MM.1S (cell line): ENCODE measurements at regions not wholly inside any gene's neighbourhood (a gene's known extent, or its start where the extent isn't known, plus 50 kb on each side); places are given as distances from the start of the nearest gene placed in this dataset.

ENCODE experiments used
- DNase-seq: peaks from one replicate; pipeline ENCODE4 v3.0.0-alpha.2; 2015
- H2AFZ ChIP-seq: fragments of 300-600 bp; sonication (generic); 2 replicates; pipeline ENCODE4 v1.6.0; 2016; ENCODE audit warnings: antibody characterized with exemption, low read length
- H3F3A ChIP-seq: fragments of 300-600 bp; sonication (generic); 2 replicates; pipeline ENCODE4 v1.6.1; 2016; ENCODE audit warnings: mild to moderate bottlenecking, antibody characterized with exemption, low read length, moderate library complexity, mixed read lengths; ENCODE audit not compliant: insufficient read depth
- H3K27ac ChIP-seq: fragments of 300-600 bp; sonication (generic); 2 replicates; pipeline ENCODE4 v1.5.1; 2016; ENCODE audit warnings: mild to moderate bottlenecking, low read length
- H3K27me3 ChIP-seq: fragments of 300-600 bp; sonication (generic); replicated peaks from 2 replicates; pipeline ENCODE4 v1.6.0; 2016; ENCODE audit warnings: low read length; ENCODE audit not compliant: insufficient read depth
- H3K36me3 ChIP-seq: fragments of 300-600 bp; sonication (generic); replicated peaks from 2 replicates; pipeline ENCODE4 v1.6.1; 2016; ENCODE audit warnings: mild to moderate bottlenecking, low read length, mixed read lengths; ENCODE audit not compliant: insufficient read depth
- H3K4me1 ChIP-seq: fragments of 300-600 bp; sonication (generic); 2 replicates; pipeline ENCODE4 v1.6.1; 2016; ENCODE audit warnings: low read length, mixed read lengths
- H3K4me2 ChIP-seq: fragments of 300-600 bp; sonication (generic); 2 replicates; pipeline ENCODE4 v1.6.0; 2016; ENCODE audit warnings: low read depth, low read length
- H3K4me3 ChIP-seq: fragments of 300-600 bp; sonication (generic); 2 replicates; pipeline ENCODE4 v1.5.1; 2016; ENCODE audit warnings: low read length, mixed read lengths
- H3K79me2 ChIP-seq: fragments of 300-600 bp; sonication (generic); 2 replicates; pipeline ENCODE4 v1.6.1; 2016; ENCODE audit warnings: mixed run types, low read length, mixed read lengths
- H3K9ac ChIP-seq: fragments of 300-600 bp; sonication (generic); 2 replicates; pipeline ENCODE4 v1.6.1; 2016; ENCODE audit warnings: low read length, mixed read lengths
- H3K9me2 ChIP-seq: fragments of 300-600 bp; sonication (generic); replicated peaks from 2 replicates; pipeline ENCODE4 v1.6.1; 2016; ENCODE audit warnings: mild to moderate bottlenecking, low read length, mixed read lengths; ENCODE audit not compliant: insufficient read depth
- H3K9me3 ChIP-seq: fragments of 300-600 bp; sonication (generic); replicated peaks from 2 replicates; pipeline ENCODE4 v1.6.1; 2016; ENCODE audit warnings: mild to moderate bottlenecking, low read length, mixed read lengths; ENCODE audit not compliant: insufficient read depth
- H4K20me1 ChIP-seq: fragments of 300-600 bp; sonication (generic); 2 replicates; pipeline ENCODE4 v1.6.1; 2016; ENCODE audit warnings: mild to moderate bottlenecking, low read length, moderate library complexity, mixed read lengths; ENCODE audit not compliant: insufficient read depth
- CTCF ChIP-seq: fragments of 300-600 bp; sonication (generic); IDR thresholded peaks from 2 replicates; pipeline ENCODE4 v1.5.1; 2016; ENCODE audit warnings: antibody characterized with exemption, low read length, mixed read lengths
- EZH2 ChIP-seq: fragments of 300-600 bp; sonication (generic); optimal IDR thresholded peaks from 2 replicates; pipeline ENCODE3; 2017; ENCODE audit warnings: low read depth, mild to moderate bottlenecking, antibody characterized with exemption, low read length, mixed read lengths
- EZH2phosphoT487 ChIP-seq: fragments of 300-600 bp; sonication (generic); IDR thresholded peaks from 2 replicates; pipeline ENCODE4 v1.6.1; 2018; ENCODE audit warnings: antibody characterized with exemption, low read length

- no peak for DNase-seq
- H4K20me1 ChIP-seq, result no peaks in the 10 kb centered on the region
- no peak overlapping the region for H3K27ac ChIP-seq
- H3K36me3 ChIP-seq, result no peaks in the 10 kb centered on the region
- H3K9ac ChIP-seq, result no peak overlapping the region
- TF ChIP-seq CTCF (no peak), EZH2 (no peak), EZH2phosphoT487 (no peak)
- peaks cover 10% of the 10 kb centered on the region; the same call in 1 of the 2 replicates for H3K4me1 ChIP-seq
- H3K4me2 ChIP-seq, result no peak overlapping the region
- no peaks in the 10 kb centered on the region for H3K27me3 ChIP-seq
- H3K79me2 ChIP-seq, result no peaks in the 10 kb centered on the region
- no peaks in the 10 kb centered on the region for H3K9me2 ChIP-seq
- H3K4me3 ChIP-seq, result no peak overlapping the region
- H2AFZ ChIP-seq, result no peak overlapping the region
- H3F3A ChIP-seq, result no peaks in the 10 kb centered on the region
- H3K9me3 ChIP-seq, result no peaks in the 10 kb centered on the region
Observed at GRCh38 chr6:138637822-138638221, 135.7 kb upstream of the CCDC28A start.

GRCh38 chr6:138638604-138639003 lies 135.0 kb upstream of the CCDC28A start:
- Histone ChIP-seq H3F3A (no peaks in the 10 kb centered on the region), H3K9me2 (no peaks in the 10 kb centered on the region), H3K36me3 (no peaks in the 10 kb centered on the region), H3K27me3 (no peaks in the 10 kb centered on the region), H3K79me2 (no peaks in the 10 kb centered on the region), H3K27ac (no peak overlapping the region), H3K9me3 (no peaks in the 10 kb centered on the region), H2AFZ (0 out of 2 replicates have a peak overlapping the region, but pooled peaks have one; percentile 8), H3K4me3 (no peak overlapping the region), H3K9ac (no peak overlapping the region), H3K4me2 (peak overlapping the region; percentile 62), H3K4me1 (peaks cover 10% of the 10 kb centered on the region; the same call in 1 of the 2 replicates), H4K20me1 (no peaks in the 10 kb centered on the region)
- TF ChIP-seq EZH2phosphoT487, result no peak
- TF ChIP-seq CTCF, result no peak
- no peak for TF ChIP-seq EZH2
- no peak for DNase-seq

GRCh38 chr6:138640028-138640427 lies 133.5 kb upstream of the CCDC28A start:
- peaks cover 10% of the 10 kb centered on the region; the same call in 1 of the 2 replicates for H3K4me1 ChIP-seq
- no peak overlapping the region for H3K9ac ChIP-seq
- no peaks in the 10 kb centered on the region for H3K9me3 ChIP-seq
- H3F3A ChIP-seq, result no peaks in the 10 kb centered on the region
- no peak for DNase-seq
- no peaks in the 10 kb centered on the region for H3K9me2 ChIP-seq
- H3K4me2 ChIP-seq, result no peak overlapping the region
- no peak overlapping the region for H3K27ac ChIP-seq
- H3K27me3 ChIP-seq, result no peaks in the 10 kb centered on the region
- no peak overlapping the region for H3K4me3 ChIP-seq
- H2AFZ ChIP-seq, result no peak overlapping the region
- TF ChIP-seq EZH2phosphoT487, result no peak
- no peak for TF ChIP-seq EZH2
- TF ChIP-seq CTCF, result no peak
- H3K79me2 ChIP-seq, result no peaks in the 10 kb centered on the region
- no peaks in the 10 kb centered on the region for H4K20me1 ChIP-seq
- H3K36me3 ChIP-seq, result no peaks in the 10 kb centered on the region
